ENCODE measurements at regions not wholly inside any gene's neighbourhood (a gene's known extent, or its start where the extent isn't known, plus 50 kb on each side); places are given as distances from the start of the nearest gene placed in this dataset.

DNA sequence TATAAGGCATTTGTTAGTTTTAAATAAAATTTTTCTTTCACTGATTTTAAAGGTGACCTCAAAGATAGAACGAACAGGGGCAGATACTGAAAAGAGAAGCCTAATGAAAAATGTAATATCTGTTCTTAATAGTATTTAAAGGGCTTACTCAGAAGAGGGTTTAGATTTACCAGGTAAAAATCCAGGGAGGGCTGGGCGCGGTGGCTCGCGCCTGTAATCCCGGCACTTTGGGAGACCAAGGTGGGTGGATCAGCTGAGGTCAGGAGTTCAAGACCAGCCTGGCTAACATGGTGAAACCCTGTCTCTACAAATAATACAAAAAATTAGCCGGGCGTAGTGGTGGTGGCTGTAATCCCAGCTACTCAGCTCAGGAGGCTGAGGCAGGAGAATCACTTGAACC lies 108.3 kb upstream of the CNTNAP2 start:
- TF ChIP-seq CSDE1 (IDR thresholded peaks at IDR 0.05) (no peak), XRCC3 (IDR thresholded peaks at IDR 0.05) (no peak), POLR2A (conservative IDR thresholded peaks at IDR 0.05) (no peak), ZNF121 (CRISPR knock-in tag; conservative IDR thresholded peaks at IDR 0.05) (no peak), ZNF253 (CRISPR knock-in tag; conservative IDR thresholded peaks at IDR 0.05) (no peak), KAT7 (CRISPR knock-in tag; IDR thresholded peaks at IDR 0.05; ENCODE audit: borderline replicate concordance) (no peak), JUNB (CRISPR knock-in tag; conservative IDR thresholded peaks at IDR 0.05) (no peak), BHLHE40 (IDR thresholded peaks at IDR 0.05; ENCODE audit: low read length) (no peak), ZSCAN32 (CRISPR knock-in tag; IDR thresholded peaks at IDR 0.05) (no peak), MTA3 (IDR thresholded peaks at IDR 0.05; ENCODE audit: borderline replicate concordance) (no peak), ZNF644 (tag; IDR thresholded peaks at IDR 0.05; ENCODE audit: low read depth) (no peak), ESRRA (IDR thresholded peaks at IDR 0.05; ENCODE audit: borderline replicate concordance, low read depth) (no peak), KDM2B (CRISPR knock-in tag; IDR thresholded peaks at IDR 0.05) (no peak)

Data from K562 (cell line).